Astrocyte of the spinal cord (primary cell): ENCODE measurements at regions not wholly inside any gene's neighbourhood (a gene's known extent, or its start where the extent isn't known, plus 50 kb on each side); places are given as distances from the start of the nearest gene placed in this dataset.

Source experiments
- DNase-seq: peaks from one replicate; pipeline ENCODE4 v3.0.0; 2011; ENCODE audit warnings: low read depth, low spot score
- H3K4me3 ChIP-seq: 2 replicates; pipeline ENCODE4 v1.5.1; 2011; ENCODE audit warnings: low read depth, mild to moderate bottlenecking, low read length, moderate library complexity
- in situ Hi-C: cut with HindIII; loops from 2 replicates; pipeline ENCODE4 v1.10.0; 2017; ENCODE audit warnings: low sequenced_read_pairs
- TF ChIP-seq, protein P1 (sequence below): IDR thresholded peaks from 2 replicates; pipeline ENCODE4 v1.5.1; 2012; ENCODE audit warnings: low read depth, mild to moderate bottlenecking, low read length, inconsistent platforms

- no peak for DNase-seq
- no peak overlapping the region for H3K4me3 ChIP-seq
- TF ChIP-seq, protein P1, sequence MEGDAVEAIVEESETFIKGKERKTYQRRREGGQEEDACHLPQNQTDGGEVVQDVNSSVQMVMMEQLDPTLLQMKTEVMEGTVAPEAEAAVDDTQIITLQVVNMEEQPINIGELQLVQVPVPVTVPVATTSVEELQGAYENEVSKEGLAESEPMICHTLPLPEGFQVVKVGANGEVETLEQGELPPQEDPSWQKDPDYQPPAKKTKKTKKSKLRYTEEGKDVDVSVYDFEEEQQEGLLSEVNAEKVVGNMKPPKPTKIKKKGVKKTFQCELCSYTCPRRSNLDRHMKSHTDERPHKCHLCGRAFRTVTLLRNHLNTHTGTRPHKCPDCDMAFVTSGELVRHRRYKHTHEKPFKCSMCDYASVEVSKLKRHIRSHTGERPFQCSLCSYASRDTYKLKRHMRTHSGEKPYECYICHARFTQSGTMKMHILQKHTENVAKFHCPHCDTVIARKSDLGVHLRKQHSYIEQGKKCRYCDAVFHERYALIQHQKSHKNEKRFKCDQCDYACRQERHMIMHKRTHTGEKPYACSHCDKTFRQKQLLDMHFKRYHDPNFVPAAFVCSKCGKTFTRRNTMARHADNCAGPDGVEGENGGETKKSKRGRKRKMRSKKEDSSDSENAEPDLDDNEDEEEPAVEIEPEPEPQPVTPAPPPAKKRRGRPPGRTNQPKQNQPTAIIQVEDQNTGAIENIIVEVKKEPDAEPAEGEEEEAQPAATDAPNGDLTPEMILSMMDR = no peak
- in situ Hi-C loops = no loop called here
Measured at GRCh38 chr4:14025891-14026290, 398.4 kb upstream of the BOD1L1 start.

GRCh38 chr4:14028862-14029261 lies 401.3 kb upstream of the BOD1L1 start:
- in situ Hi-C loops = no loop called here
- TF ChIP-seq, protein P1 = no peak
- no peak overlapping the region for H3K4me3 ChIP-seq
- peak; percentile 15 for DNase-seq

DNA sequence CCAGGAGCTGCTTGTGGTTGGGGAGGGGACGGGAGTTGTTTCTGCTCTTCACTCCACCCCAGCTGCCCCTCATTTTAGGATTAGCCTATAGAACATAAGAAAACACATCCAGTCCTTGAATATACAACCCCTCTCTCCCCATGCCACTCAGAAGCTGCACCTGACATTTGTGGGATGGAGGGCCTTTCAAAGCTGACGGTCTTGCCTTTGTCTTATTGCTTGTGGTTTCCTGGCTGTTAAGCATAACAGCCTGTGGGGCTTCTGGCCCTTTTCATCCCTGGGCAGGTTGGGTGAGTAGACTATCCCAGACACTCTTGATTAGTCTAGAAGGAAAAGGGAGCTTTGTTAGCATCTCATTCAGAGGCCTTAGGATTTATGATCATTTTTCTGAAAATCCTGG lies 407.6 kb upstream of the BOD1L1 start:
- TF ChIP-seq, protein P1 = no peak
- in situ Hi-C loops = no loop called here
- no peak overlapping the region for H3K4me3 ChIP-seq
- DNase-seq = no peak

GRCh38 chr4:14043203-14043602 lies 415.7 kb upstream of the BOD1L1 start:
- TF ChIP-seq, protein P1 = no peak
- in situ Hi-C loops = no loop called here

GRCh38 chr4:14046642-14047041 lies 419.1 kb upstream of the BOD1L1 start:
- TF ChIP-seq, protein P1 = no peak
- in situ Hi-C loops = no loop called here

More at GRCh38 chr4:14043203-14043602, 415.7 kb upstream of the BOD1L1 start:
- H3K4me3 ChIP-seq = no peak overlapping the region
- no peak for DNase-seq

DNA sequence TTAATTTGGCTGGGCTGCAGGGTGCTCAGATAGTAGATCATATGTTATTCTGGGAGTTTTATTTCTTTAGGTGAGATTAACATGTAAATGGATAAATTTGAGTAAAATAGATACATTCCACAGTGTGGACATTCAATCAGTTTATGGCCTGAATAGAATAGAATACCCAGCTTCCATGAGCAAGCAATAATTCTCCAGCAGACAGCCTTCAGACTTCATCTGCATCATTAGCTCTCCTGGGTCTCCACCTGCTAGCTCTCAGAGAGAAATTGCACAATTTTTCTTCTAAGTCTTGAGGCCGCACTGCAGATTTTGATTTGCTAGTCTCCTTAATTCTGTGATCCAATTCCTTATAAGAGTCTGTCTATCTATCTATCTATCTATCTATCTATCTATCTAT lies 420.3 kb upstream of the BOD1L1 start:
- H3K4me3 ChIP-seq = no peak overlapping the region
- in situ Hi-C loops = no loop called here
- no peak for DNase-seq
- TF ChIP-seq, protein P1 = no peak

More at GRCh38 chr4:14046642-14047041, 419.1 kb upstream of the BOD1L1 start:
- no peak for DNase-seq
- no peak overlapping the region for H3K4me3 ChIP-seq

DNA sequence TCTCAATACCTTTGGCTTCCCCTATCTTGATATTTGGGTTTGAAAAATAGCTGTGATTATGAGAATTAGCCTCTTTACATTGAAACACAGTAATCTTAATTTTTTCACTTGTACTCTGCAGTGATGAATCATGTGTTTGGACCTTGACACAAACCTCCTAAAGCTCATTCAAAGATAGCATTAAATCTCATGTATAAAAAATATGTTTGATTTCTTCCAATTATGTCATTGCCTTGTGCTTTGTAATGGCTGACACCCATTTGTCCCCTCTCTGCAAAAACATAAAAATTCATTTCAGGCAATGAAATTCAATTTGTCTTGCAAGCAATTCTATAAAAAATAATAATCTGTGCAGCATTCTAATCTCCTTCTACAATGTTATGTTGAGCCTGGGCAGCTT lies 422.4 kb upstream of the BOD1L1 start:
- in situ Hi-C loops = no loop called here
- DNase-seq = no peak
- TF ChIP-seq, protein P1 = no peak
- no peak overlapping the region for H3K4me3 ChIP-seq
